Psoas muscle (tissue), 7 donors: ENCODE measurements at regions not wholly inside any gene's neighbourhood (a gene's known extent, or its start where the extent isn't known, plus 50 kb on each side); places are given as distances from the start of the nearest gene placed in this dataset.

Source experiments
- ATAC-seq, 4 donors: fragments of 200-7000 bp; cut with Tn5 transposase; one replicate each; pipeline ENCODE4 v1.9.1; 2020; ENCODE audit warnings: moderate library complexity in 3 of 4, mild to moderate bottlenecking in 2 of 4
- DNase-seq, 2 donors: peaks; one replicate each; pipeline ENCODE4 v3.0.0-alpha.2; 2020
- H3K27ac ChIP-seq: fragments of 200-600 bp; one replicate; pipeline ENCODE4 v1.8.0; 2022
- H3K27me3 ChIP-seq, 3 donors: fragments of 200-600 bp in 1 of 3; one replicate each; pipeline versions ENCODE4 v1.6.1 to v1.8.0; 2013 to 2022; ENCODE audit warnings: low read length in 2 of 3, mild to moderate bottlenecking in 2 of 3, moderate library complexity in 1 of 3; ENCODE audit not compliant: insufficient read depth in 3 of 3
- H3K36me3 ChIP-seq, 2 donors: fragments of 200-600 bp in 1 of 2; one replicate each; pipeline versions ENCODE4 v1.6.1 to v1.8.0; 2013 to 2022; ENCODE audit warnings: low read depth in 1 of 2, mild to moderate bottlenecking in 1 of 2, moderate library complexity in 1 of 2; ENCODE audit not compliant: insufficient read depth in 1 of 2
- H3K4me1 ChIP-seq: fragments of 200-600 bp; one replicate; pipeline ENCODE4 v1.8.0; 2022
- H3K4me3 ChIP-seq: fragments of 200-600 bp; one replicate; pipeline ENCODE4 v1.8.0; 2022; ENCODE audit warnings: mild to moderate bottlenecking
- H3K9me3 ChIP-seq: fragments of 200-600 bp; one replicate; pipeline ENCODE4 v1.8.0; 2022
- WGBS, 3 donors: extraction: QIAGEN DNeasy Blood & Tissue Kit; methylation state at CpG; one replicate each; pipeline versions ENCODE4 v1.1.6 to v1.1.7; 2013; 5-methylcytosine and 5-hydroxymethylcytosine counted together
- intact Hi-C, 2 donors: fragments of 100-400 bp; cut with DNase I; formaldehyde crosslinking; loops; one replicate each; pipeline versions ENCODE4 v1.11.0 to v1.14.2; 2022
- TF ChIP-seq, protein P1 (sequence below): fragments of 200-600 bp; IDR thresholded peaks from one replicate; pipeline ENCODE4 v1.8.0; 2022; ENCODE audit warnings: antibody characterized with exemption
- donor health status: healthy with polysubstance abuse.
- donor health status: DM: no; HTN: no; CAD: no; lungs with moderate emphysema.
- donor health status: Bipolar disorder and iron deficiency.
- donor health status: healthy.
- donor health status: DM: yes; HTN: yes; CAD: no.
- donor health status: DM: no; HTN: no; CAD: no.
- donor health status: DM: yes; HTN: yes; CAD: no.

DNA sequence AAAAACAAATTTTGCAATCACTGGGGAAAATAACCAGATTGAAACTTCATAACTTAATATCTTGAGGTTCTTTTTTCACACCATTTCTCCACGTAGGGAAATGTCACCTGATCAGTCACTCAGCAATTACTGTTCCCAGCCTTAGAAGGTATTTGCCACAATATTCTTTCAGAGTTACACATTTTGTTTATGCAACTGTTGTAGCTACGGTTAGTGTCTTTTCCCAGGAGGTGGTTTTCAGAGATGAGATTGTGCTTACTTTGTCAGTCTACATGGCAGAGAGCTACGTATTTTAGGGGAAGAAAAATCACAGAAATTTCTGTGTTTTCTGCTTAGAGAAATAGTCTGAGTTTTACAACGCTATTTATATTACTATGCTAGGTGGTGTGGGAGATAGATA lies 792.8 kb upstream of the B3GALT2 start:
- DNase-seq (no peak), ATAC-seq (no peak)
- Histone ChIP-seq H3K4me1 (no peaks in the 10 kb centered on the region), H3K27me3 (no peaks in the 10 kb centered on the region), H3K27ac (no peak overlapping the region), H3K4me3 (no peak overlapping the region), H3K9me3 (no peaks in the 10 kb centered on the region), H3K36me3 (no peaks in the 10 kb centered on the region)
- TF ChIP-seq, protein P1, sequence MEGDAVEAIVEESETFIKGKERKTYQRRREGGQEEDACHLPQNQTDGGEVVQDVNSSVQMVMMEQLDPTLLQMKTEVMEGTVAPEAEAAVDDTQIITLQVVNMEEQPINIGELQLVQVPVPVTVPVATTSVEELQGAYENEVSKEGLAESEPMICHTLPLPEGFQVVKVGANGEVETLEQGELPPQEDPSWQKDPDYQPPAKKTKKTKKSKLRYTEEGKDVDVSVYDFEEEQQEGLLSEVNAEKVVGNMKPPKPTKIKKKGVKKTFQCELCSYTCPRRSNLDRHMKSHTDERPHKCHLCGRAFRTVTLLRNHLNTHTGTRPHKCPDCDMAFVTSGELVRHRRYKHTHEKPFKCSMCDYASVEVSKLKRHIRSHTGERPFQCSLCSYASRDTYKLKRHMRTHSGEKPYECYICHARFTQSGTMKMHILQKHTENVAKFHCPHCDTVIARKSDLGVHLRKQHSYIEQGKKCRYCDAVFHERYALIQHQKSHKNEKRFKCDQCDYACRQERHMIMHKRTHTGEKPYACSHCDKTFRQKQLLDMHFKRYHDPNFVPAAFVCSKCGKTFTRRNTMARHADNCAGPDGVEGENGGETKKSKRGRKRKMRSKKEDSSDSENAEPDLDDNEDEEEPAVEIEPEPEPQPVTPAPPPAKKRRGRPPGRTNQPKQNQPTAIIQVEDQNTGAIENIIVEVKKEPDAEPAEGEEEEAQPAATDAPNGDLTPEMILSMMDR: no peak
- 54 to 61% (median 56%) methylated on average over 4 of the region's 4 CpGs for WGBS, 3 donors
- intact Hi-C loops: no loop called here

DNA sequence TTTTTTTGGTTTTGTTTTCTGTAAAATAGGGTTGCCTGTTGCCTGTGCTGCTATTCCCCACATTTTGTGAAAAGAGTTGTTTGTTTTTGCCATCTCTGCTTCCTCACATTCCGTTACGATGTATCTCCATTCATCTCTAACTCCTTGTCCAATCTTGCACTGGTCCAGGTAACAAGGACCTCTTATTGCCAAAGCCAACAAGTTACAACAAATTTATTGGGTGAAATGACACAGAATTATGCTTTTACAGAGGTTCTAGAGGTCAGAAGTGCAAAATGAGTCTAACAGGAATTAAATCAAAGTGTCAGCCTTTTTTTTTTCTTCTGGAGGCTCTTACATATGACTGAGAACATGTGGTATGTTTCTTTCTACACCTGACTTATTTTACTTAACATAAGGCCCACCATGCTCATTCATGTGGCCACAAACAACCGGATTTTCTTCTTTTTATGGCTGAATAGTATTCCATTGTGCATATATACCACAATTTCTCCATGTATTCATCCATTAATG lies 787.9 kb upstream of the B3GALT2 start:
- DNase-seq: no peak
- no peak for ATAC-seq
- TF ChIP-seq, protein P1: no peak
- Histone ChIP-seq H3K9me3 (no peaks in the 10 kb centered on the region), H3K4me3 (no peak overlapping the region), H3K4me1 (no peaks in the 10 kb centered on the region), H3K27me3 (no peaks in the 10 kb centered on the region), H3K36me3 (no peaks in the 10 kb centered on the region), H3K27ac (no peak overlapping the region)
- intact Hi-C loops: no loop called here
- 65 to 75% (median 69%) methylated on average over 3 of the region's 3 CpGs for WGBS, 3 donors

DNA sequence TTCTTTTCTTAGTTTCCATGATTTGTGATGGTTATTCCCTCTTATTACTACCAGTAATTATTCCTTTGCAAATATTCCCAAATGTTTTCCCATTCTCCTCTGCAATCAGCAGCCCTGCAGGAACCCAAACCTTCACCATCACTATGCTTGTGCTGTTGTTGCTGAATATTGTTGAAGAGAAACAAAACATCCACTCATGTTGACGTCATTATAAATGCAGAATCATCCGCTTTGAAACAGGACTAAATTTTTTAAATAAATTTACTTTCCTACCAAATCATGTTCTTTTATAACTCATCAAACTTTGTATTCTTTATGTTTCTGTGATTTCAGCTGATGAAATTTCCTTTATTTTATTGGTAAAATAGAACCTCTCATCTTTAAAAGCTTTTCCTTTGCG lies 787.0 kb upstream of the B3GALT2 start:
- Histone ChIP-seq H3K27me3 (no peaks in the 10 kb centered on the region), H3K4me3 (no peak overlapping the region), H3K4me1 (no peaks in the 10 kb centered on the region), H3K9me3 (no peaks in the 10 kb centered on the region), H3K36me3 (no peaks in the 10 kb centered on the region), H3K27ac (no peak overlapping the region)
- 93 to 95% (median 95%) methylated on average over 3 of the region's 3 CpGs for WGBS, 3 donors
- no peak for ATAC-seq
- TF ChIP-seq, protein P1: no peak
- DNase-seq: no peak
- intact Hi-C loops: no loop called here

DNA sequence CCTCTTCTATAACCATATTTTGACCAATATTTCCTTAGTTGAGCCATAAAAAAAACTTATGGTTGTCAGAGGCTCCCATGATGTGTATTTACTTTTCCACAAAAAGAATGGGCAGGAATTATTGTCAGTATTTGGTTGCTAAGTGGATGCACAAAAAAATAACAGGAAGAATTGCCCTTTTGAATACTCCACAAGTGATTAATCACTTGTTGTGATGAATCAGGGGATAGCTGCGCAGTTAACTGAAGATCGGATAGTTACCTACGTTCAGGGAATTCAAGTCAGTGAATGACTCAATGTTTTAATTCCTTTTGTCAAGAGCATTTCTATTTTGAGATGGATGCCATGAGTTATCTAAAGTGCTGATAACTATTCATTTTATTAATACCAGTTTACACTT lies 785.2 kb upstream of the B3GALT2 start:
- H3K9me3 ChIP-seq: no peaks in the 10 kb centered on the region
- H3K4me3 ChIP-seq: no peak overlapping the region
- ATAC-seq: no peak
- H3K27ac ChIP-seq: no peak overlapping the region
- intact Hi-C loops: no loop called here
- WGBS, 3 donors: 82 to 88% (median 84%) methylated on average over 3 of the region's 3 CpGs
- H3K4me1 ChIP-seq: no peaks in the 10 kb centered on the region
- TF ChIP-seq, protein P1: no peak
- DNase-seq: no peak
- no peaks in the 10 kb centered on the region for H3K36me3 ChIP-seq
- no peaks in the 10 kb centered on the region for H3K27me3 ChIP-seq

DNA sequence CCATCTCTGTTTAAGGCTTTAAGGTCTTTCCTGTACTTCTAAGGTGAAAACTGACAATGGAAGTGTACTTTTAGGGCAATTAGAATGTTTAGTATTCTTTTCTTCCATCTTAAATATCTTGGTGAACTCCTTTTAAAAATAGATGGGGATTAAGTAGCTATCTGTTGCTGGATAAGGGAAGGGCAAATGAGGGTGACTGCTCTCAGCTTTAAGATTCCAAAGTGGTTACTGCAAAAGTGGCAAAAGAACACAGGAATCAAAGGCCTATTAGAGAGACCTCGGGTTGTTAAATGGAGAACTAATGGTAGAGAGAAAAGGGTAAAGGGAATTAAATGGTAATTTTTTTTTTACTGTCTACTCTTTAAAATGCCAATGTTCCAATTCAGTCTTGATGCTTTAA lies 774.1 kb upstream of the B3GALT2 start:
- Histone ChIP-seq H3K4me3 (no peak overlapping the region), H3K4me1 (no peaks in the 10 kb centered on the region), H3K27ac (no peak overlapping the region), H3K27me3 (no peaks in the 10 kb centered on the region), H3K36me3 (no peaks in the 10 kb centered on the region), H3K9me3 (no peaks in the 10 kb centered on the region)
- WGBS, 3 donors: 48 to 52% (median 50%) methylated on average over 1 of the region's 1 CpG
- TF ChIP-seq, protein P1: no peak
- intact Hi-C loops: no loop called here
- ATAC-seq (peak in 1 of 4 donors; percentile 52), DNase-seq (no peak)
